Spleen (tissue), 7 donors: ENCODE measurements at regions not wholly inside any gene's neighbourhood (a gene's known extent, or its start where the extent isn't known, plus 50 kb on each side); places are given as distances from the start of the nearest gene placed in this dataset.

Experiments used
- POLR2AphosphoS5 ChIP-seq, 3 donors: sonication (generic); formaldehyde crosslinking; IDR thresholded peaks; one replicate each; pipeline ENCODE4 v1.5.1; 2017; ENCODE audit warnings: antibody characterized with exemption in 3 of 3
- TF ChIP-seq, protein P1 (sequence below), 11 experiments: fragments of 200-600 bp in 7 of 11; fragments of 450-650 bp in 4 of 11; sonication (generic) in 4 of 11; IDR thresholded peaks in 8 of 11; conservative IDR thresholded peaks in 3 of 11; 1 replicate in 7 of 11; 2 replicates in 4 of 11; pipeline versions ENCODE4 v1.4.0 to v1.8.0; 2016 to 2021; ENCODE audit warnings: antibody characterized with exemption in 11 of 11, inconsistent platforms in 4 of 11, mild to moderate bottlenecking in 1 of 11
- donor health status: DM: no; HTN: no; CAD: no; lungs with moderate emphysema.
- donor health status: DM: no; HTN: no; CAD: no.
- donor health status: DM: no; HTN: no; CAD: no.

GRCh38 chr7:46933596-46933995, 648.3 kb downstream of the TNS3 start:
- TF ChIP-seq, protein P1, sequence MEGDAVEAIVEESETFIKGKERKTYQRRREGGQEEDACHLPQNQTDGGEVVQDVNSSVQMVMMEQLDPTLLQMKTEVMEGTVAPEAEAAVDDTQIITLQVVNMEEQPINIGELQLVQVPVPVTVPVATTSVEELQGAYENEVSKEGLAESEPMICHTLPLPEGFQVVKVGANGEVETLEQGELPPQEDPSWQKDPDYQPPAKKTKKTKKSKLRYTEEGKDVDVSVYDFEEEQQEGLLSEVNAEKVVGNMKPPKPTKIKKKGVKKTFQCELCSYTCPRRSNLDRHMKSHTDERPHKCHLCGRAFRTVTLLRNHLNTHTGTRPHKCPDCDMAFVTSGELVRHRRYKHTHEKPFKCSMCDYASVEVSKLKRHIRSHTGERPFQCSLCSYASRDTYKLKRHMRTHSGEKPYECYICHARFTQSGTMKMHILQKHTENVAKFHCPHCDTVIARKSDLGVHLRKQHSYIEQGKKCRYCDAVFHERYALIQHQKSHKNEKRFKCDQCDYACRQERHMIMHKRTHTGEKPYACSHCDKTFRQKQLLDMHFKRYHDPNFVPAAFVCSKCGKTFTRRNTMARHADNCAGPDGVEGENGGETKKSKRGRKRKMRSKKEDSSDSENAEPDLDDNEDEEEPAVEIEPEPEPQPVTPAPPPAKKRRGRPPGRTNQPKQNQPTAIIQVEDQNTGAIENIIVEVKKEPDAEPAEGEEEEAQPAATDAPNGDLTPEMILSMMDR (IDR thresholded peaks at IDR 0.05 in 8 of 11, conservative IDR thresholded peaks at IDR 0.05 in 3 of 11), result no peak
- TF ChIP-seq POLR2AphosphoS5 (IDR thresholded peaks at IDR 0.05), result no peak
